ENCODE measurements at regions not wholly inside any gene's neighbourhood (a gene's known extent, or its start where the extent isn't known, plus 50 kb on each side); places are given as distances from the start of the nearest gene placed in this dataset.

- no peak for TF ChIP-seq CTCF (tag by site-specific recombination; IDR thresholded peaks at IDR 0.05)
- TF ChIP-seq ZNF175 (tag by site-specific recombination; IDR thresholded peaks at IDR 0.05) = no peak
- no peak for TF ChIP-seq SP2 (tag by site-specific recombination; IDR thresholded peaks at IDR 0.05)
- TF ChIP-seq ZNF223 (tag by site-specific recombination; IDR thresholded peaks at IDR 0.05) = no peak
- TF ChIP-seq ZNF473 (tag by site-specific recombination; IDR thresholded peaks at IDR 0.05) = no peak
- TF ChIP-seq ZBTB20 (tag by site-specific recombination; IDR thresholded peaks at IDR 0.05) = no peak
- no peak for TF ChIP-seq ZBTB17 (tag by site-specific recombination; IDR thresholded peaks at IDR 0.05)
- TF ChIP-seq REST (tag by site-specific recombination; IDR thresholded peaks at IDR 0.05) = no peak
- no peak for TF ChIP-seq ZNF23 (tag by site-specific recombination; IDR thresholded peaks at IDR 0.05; ENCODE audit: borderline replicate concordance)
- TF ChIP-seq ZNF558 (tag by site-specific recombination; IDR thresholded peaks at IDR 0.05) = no peak
Observed at GRCh38 chr12:76707772-76708171, 56.1 kb upstream of the ZDHHC17 start.
